Midbrain (tissue), 1 donor: ENCODE measurements at regions not wholly inside any gene's neighbourhood (a gene's known extent, or its start where the extent isn't known, plus 50 kb on each side); places are given as distances from the start of the nearest gene placed in this dataset.
"Not testable (repeated sequence)": the region's sequence is repeated elsewhere in the genome, so short reads cannot be mapped to it uniquely, and the experiment has no call there.

ENCODE experiments used
- DNase-seq: peaks from one replicate; lab custom pipeline; 2025; lab: John Stamatoyannopoulos, UW

DNA sequence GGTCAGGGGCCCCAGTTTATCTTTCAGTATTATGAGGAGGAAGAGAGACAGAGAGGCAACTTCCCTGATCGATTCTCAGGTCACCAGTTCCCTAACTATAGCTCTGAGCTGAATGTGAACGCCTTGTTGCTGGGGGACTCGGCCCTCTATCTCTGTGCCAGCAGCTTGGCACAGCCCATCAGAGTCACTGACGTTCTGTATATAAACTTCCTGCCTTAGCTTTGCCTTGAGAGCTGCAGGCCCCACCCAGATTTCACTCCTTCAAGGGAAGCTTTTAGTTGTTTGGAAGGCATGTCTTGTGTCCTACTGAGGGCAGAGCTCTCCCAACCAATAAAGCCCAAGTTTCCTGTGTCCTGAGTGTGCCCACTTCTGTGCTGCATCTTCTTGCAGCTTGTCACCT, 242.5 kb upstream of the PRSS58 start:
- no peak for DNase-seq

DNA sequence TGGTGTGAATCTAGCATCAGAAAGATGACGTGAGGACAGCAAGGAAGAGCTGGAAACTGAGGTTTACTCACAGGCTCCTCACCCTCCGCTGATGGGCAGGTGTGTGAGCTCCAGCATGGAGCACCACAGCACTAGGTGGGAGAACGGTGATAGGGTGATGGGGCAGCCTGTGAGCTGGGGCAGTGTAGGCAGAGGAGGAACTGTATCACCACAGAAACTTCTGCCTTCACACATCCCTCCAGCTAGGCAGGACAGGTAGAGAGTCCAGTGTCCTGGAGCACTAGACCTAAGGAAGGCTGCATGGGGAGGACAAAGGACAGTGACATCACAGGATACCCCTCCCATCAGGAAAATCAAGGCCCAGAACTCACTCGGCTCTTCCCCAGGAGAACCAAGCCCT, 241.8 kb upstream of the PRSS58 start:
- DNase-seq, result no peak

DNA sequence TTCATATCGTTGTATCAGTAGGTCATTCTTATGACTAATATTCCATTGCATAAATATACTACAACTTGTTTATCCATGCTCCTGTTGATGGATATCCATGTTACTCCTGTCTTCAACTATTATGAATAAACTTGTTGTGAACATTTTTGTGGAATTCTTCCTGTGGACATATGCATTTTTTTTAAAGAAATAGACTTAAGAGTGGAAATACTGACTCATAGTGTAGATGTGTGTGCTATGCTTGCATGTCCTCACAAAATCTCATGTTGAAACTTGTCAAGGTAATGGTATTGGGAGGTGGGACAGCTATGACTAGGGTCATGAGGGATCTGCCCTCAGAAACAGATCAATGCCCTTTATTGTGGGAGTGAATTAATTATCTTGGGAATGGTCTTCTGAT, 240.5 kb upstream of the PRSS58 start:
- DNase-seq, result no peak

DNA sequence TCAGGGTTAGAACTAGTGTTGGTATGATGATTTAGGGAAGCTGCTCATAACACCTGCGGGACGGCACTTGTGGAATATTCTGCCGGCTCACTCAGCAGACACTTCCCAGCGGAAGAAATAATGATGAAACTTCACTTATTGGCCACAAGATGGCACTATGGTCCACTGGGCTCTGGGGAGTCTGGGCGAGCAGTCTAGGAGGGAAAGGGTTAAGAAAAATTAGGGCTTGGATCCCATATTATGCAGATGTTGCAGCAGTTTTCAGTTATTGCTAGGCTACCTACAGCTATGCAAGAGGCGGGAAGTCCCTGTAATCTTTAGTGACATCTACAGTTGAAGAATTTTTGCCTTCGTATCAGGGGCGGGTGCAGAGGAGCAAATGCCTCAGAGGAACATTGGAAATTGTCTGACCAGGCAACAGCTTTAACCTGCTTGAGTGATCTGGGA, 238.7 kb upstream of the PRSS58 start:
- peak; percentile 49 for DNase-seq

DNA sequence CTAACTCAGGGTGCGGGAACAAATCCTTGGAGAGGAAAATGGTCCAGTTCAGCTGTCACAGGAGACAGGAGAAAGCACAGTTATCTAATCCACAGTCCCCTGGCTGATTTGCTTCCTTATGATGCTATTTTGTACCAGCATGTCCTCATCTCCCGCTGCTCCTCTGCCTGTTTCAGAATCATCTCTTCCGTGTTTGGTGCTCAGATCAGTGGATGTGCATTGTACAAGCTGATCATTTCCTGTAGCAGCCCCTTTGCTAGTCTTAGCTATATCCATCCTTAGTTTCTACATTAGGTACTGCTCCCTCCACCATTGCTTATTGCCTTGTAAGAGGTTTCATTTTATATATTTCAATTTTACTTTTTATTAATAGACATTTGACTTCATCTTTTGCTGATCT, 238.0 kb upstream of the PRSS58 start:
- not testable (repeated sequence) for DNase-seq

DNA sequence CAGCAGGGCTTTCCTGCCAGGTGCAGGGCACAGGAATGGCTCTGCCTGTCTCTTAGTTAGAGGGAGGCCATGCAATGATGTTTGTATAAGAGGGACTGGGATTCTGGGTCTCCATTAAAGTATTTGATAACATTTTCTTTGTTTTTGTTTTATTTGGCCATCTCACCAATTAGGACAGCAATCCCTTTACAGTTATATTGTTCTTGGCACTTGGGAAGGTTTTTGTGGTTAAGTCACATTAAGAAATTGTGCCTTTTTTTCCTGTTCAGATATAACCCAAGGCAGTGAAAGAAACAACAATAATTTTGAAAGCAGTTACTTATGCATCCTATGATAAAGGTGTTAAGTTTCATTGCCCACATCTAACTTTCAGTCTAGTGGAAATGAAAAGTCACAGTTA, 237.4 kb upstream of the PRSS58 start:
- DNase-seq, result not testable (repeated sequence)

DNA sequence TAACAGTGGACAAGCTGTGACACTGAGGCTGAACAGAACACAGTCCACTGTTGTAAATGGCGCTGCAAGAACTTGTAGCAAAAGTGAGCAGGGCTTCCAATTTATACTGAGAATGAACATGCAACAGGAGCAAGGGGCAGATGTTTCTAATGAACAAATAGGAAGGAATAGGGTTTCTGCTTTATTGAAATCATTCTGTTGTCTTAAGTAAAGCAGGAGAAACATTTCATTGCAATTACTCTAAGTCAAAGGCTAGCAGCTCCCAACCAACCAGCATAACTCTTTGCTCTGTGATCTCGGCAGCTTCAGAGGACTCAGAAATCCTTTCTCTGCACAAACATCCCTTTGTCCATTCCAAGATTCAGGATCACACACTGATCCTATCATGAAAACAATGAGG, 236.2 kb upstream of the PRSS58 start:
- DNase-seq, result no peak

DNA sequence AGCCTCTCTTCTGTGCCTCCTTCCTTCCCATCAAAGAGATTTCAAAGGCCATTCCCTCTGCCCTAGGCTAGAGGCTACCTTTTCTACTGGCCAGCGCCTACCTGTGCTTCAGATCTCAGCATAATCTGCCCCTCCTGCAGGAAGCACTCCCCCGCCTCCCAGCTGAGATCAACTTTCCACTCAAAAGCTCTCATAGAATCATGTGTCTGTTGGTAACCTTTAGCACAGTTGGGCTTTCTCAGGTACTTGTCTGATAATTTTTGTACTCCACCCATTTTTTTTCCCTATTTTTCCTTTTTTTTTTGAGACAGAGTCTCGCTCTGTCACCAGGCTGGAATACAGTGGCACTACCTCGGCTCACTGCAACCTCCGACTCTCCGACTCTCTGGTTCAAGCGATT, 231.0 kb upstream of the PRSS58 start:
- DNase-seq, result no peak

DNA sequence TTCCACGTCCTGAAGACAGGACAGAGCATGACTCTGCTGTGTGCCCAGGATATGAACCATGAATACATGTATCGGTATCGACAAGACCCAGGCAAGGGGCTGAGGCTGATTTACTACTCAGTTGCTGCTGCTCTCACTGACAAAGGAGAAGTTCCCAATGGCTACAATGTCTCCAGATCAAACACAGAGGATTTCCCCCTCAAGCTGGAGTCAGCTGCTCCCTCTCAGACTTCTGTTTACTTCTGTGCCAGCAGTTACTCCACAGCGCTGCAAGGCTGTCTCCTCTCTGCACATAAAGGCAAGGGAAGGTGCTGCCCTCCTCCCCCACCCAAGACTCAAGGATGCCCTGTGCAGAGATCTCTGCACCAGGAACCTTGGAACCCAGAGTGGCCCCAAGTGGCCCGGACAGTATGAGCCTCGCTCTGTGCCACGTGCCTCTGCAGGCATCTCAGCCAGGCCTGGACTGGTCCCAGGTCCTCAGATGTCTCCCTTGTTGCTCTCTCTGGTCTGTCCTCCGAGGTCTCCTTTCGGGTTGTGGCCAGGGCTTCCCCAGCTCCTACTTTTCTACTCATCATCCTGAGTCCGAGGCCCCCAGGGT, 230.3 kb upstream of the PRSS58 start:
- no peak for DNase-seq

DNA sequence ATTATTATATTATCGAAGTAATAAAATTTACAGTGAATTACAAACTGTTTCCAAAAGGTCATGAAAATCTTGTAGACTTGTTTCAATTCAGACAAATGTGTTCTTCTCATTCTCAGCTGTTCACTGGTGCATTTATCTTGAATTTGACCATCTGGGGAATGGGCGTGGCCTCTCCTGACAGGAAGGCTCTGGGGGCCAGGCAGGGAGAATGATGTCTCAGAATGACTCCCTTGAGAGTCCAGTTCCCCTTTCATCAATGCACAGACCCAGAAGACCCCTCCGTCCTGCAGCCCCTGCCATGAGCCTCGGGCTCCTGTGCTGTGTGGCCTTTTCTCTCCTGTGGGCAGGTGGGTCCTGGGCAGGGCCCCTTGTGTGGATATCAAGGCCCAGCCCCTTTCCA, 229.7 kb upstream of the PRSS58 start:
- DNase-seq, result not testable (repeated sequence)

DNA sequence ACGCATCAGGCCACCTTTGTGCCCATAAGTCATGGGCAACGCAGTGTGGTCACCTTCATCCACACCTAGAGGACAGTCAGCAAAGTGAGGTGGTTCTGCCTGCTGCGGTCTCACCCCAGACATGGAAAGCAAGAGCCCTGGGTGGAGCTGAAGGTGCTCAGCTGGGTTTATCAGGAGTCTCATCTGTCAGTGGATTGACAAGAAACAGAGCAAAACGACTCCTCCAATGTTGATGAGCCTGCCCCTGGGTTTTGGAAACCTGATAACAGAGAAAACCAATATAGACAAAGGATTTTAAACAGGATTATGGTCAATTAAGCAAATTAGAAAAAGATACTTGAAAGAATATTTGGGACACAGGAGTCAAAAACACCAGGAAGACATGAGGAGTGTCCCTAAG, 229.3 kb upstream of the PRSS58 start:
- DNase-seq, result no peak

DNA sequence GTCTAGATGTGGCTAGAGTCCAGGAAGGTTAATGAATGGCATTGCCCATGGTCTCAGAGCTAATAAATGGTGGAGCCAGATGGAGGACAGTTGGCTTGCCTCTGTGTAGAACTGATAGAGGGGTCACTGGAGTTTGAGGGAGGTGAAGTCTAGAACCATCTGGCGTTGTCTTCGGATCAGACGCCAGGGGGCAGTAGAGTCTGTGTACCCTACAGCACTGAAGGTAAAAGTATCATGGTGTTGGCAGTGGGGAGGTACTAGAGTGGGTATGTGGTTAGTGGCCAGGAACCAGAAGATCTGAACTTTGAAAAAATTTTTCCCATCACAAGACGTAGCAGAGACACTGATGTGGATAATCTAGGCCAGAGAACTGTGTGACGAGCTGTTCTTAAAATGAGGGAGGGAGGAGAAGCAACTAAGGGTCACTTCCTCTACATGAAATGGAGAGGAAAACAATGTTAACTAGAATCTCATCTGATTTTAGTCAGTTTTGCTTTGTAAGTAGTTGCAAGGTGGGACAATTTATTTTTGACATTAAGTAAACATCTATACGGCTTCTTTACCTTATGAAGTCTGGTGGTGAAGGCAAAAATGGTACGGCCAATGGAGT, 227.9 kb upstream of the PRSS58 start:
- peak; percentile 18 for DNase-seq

DNA sequence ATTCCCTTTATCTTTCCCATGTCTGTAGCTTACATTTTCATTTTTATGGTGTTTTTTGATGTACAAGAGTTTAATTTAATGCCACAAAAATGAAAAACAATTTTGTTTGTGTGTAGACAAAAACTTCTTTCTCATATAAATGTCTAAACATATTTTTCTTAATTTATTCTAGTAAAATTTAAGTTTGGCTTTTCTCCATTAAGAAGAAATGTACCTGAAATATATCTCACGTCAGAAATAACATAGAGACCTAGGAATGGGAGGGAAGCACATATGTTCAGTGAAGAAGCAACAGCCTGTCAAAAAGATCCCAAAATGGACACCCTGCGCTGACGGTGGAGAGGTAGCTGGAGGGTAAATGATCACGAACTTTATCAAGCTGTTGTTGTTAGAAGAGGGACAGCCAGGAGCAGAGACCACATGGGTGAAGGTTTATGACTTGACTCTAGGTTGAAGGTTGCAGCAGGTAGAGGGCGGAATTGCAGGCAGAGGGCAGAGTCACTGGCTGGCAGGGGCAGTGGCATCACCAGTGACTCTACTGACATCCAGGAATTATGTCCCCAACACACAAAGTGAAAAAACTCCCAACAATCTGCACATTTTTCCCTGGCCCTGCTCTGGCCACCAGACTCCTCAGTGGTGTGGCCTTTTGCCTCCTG, 225.9 kb upstream of the PRSS58 start:
- DNase-seq, result no peak

DNA sequence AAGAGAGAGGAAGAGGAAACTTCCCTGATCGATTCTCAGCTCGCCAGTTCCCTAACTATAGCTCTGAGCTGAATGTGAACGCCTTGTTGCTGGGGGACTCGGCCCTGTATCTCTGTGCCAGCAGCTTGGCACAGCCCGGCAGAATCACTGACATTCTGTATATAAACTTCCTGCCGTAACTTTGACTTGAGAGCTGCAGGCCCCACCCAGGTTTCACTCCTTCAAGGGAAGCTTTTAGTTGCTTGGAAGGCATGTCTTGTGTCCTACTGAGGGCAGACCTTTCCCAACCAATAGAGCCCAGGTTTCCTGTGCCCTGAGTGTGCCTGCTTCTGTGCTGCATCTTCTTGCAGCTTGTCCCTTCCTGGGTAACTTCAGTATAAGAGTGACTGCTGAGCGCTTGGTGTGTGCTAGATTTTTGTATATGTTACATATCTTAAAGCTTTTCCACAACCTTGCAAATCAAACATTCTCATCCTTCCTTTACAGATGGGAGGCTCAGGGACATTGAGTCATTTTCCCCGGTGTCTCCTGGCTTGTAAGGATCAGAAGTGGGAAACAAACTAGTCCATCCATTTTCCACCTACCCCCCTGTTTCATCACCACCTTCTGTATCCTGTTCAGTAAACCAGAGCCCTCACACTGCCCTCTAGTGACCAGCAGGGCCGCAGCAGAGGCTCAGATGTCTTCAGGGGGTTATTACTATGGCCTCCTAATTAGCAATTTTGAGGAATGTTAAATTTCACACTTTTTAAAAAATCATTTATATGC, 225.2 kb upstream of the PRSS58 start:
- DNase-seq, result peak; percentile 51

DNA sequence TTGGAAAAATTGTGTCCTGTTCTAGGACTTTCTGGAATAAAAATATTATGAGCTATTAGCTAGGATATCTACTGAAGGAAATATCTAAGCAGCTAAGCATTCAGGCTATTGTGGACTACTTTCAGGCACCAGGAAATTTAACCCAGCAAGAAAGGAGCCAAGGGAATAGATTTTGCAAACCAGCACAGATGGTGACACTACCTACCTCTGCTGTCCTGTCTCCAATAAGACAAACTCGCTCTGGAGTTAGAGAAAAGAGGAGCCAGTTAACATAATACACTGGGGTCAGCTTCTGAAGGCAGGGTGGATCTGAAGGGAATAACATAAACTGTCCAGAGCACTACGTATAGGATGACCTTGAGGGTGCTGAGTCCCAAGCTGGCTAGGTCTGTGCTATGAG, 223.7 kb upstream of the PRSS58 start:
- DNase-seq, result no peak

DNA sequence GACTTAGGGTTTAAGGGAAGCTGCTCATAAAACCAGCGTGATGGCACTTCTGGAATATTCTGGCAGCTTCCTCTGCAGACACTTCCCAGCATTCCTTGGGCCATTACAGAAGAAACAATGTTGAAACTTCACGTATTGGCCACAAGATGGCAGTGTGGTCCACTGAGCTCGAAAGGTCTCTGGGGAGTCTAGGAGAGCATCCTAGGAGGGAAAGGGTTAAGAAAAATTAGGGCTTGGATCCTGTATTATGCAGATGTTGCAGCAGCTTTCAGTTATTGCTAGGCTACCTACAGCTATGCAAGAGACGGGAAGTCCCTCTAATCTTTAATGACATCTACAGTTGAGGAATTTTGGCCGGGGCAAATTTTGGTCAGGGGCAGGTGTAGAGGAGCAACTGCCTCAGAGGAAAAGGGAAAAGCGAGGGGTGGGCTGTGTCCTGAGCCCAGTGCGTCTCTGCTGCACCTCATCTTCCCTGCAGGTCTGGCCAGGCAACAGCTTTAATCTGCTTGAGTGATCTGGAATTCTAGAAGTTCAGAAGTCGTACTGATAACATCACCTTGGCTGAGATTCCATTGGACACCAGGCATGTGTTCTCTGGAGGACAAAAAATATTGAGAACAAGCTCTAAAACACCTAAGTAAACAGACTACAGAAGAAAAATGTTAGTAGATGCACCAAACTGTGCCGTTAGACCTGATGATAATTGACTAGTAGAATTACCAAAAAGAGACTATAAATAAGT, 220.8 kb upstream of the PRSS58 start:
- DNase-seq, result peak; percentile 59

DNA sequence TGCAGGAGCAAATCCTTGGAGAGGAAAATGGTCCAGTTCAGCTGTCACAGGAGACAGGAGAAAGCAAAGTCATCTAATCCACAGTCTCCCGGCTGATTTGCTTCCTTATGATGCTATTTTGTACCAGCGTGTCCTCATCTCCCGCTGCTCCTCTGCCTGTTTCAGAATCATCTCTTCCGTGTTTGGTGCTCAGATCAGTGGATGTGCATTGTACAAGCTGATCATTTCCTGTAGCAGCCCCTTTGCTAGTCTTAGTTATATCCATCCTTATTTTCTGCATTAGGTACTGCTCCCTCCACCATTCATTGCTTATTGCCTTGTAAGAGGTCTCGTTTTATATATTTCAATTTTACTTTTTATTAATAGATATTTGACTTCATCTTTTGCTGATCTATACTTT, 219.9 kb upstream of the PRSS58 start:
- DNase-seq, result not testable (repeated sequence)

DNA sequence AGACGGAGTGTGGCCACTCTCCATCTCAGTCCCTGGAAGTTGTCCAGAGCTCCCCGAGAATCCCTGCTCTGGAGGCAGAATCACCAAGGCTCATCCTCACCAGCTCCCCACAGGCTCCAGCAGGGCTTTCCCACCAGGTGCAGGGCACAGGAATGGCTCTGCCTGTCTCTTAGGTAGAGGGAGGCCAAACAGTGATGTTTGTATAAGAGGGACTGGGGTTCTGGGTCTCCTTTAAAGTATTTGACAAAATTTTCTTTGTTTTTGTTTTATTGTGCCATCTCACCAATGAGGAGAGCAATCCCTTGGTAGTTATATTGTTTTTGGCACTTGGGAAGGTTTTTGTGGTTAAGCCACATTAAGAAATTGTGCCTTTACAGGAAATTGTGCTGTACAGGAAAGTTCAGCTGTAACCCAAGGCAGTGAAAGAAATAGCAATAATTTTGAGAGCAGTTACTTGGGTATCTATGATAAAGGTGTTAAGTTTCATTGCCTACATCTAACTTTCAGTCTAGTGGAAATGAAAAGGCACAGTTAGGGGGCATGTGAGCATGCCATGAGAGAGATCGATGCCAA, 219.3 kb upstream of the PRSS58 start:
- no peak for DNase-seq

DNA sequence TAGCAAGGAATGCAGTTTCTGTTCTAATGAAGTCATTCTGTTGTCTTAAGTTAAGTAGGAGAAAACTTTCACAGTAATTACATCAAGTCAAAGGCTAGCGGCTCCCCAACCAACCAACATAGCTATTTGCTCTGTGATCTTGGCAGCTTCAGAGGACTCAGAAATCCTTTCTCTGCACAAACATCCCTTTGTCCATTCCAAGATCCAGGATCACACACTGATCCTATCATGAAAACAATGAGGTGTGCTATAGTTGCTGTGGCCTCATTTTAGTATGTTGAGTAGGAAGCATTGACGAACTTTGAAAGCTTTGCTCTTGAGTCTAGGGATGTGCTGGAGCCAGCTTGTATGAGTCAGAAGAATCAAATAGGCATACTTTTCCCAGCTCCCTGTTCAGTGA, 218.2 kb upstream of the PRSS58 start:
- DNase-seq, result no peak

DNA sequence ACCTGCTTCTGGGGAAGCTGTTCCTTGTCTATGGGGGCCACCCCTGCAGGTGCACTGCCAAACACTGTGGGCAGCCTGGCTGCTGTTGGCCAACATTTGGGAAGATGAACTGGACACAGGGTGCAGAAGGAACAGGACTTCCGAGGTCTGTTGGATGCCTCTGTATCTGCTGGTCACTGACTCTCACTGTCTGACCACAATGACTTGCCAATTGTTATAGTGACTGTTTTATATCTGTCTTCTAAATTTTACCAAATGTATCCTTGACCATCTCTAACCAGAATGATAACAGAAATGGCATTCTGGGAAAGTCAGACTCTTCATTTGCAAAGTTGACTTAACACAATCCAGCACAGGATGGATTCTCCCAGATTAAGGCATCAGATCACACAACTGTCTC, 214.0 kb upstream of the PRSS58 start:
- DNase-seq, result no peak

DNA sequence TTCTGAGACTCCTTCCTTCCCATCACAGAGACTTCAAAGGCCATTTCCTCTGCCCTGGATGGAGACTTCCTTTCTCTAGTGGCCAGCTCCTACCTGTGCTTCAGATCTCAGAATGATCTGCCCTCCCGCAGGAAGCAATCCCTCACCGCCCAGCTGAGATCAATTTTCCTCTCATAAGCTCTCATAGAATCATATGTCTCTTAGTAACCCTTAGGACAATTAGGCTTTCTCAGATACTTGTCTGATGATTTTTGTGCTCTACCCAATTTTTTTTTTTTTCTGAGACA, 212.6 kb upstream of the PRSS58 start:
- DNase-seq, result no peak
